H9 (cell line): ENCODE measurements at regions not wholly inside any gene's neighbourhood (a gene's known extent, or its start where the extent isn't known, plus 50 kb on each side); places are given as distances from the start of the nearest gene placed in this dataset.

ENCODE experiments used
- DNase-seq: peaks from one replicate; pipeline ENCODE4 v3.0.0-alpha.2; 2017
- H2AFZ ChIP-seq: one replicate; pipeline ENCODE4 v1.6.1; 2013; ENCODE audit warnings: mild to moderate bottlenecking, low read length, control low read depth, moderate library complexity
- H2AK5ac ChIP-seq: 2 replicates; pipeline ENCODE4 v1.6.1; 2013; ENCODE audit warnings: low read length, control low read depth, mixed read lengths; ENCODE audit not compliant: insufficient read length
- H2BK120ac ChIP-seq: one replicate; pipeline ENCODE4 v1.6.1; 2013; ENCODE audit warnings: low read depth, mild to moderate bottlenecking, low read length, control low read depth, inconsistent platforms; ENCODE audit not compliant: poor library complexity, severe bottlenecking
- H2BK12ac ChIP-seq: 2 replicates; pipeline ENCODE4 v1.6.1; 2013; ENCODE audit warnings: low read length, control low read depth, mixed read lengths, low read depth; ENCODE audit not compliant: insufficient read length
- H2BK15ac ChIP-seq: 2 replicates; pipeline ENCODE4 v1.6.1; 2013; ENCODE audit warnings: low read depth, low read length, control low read depth
- H2BK20ac ChIP-seq: one replicate; pipeline ENCODE4 v1.6.1; 2013; ENCODE audit warnings: low read depth, mild to moderate bottlenecking, low read length, control low read depth, inconsistent platforms; ENCODE audit not compliant: poor library complexity, severe bottlenecking
- H2BK5ac ChIP-seq: 2 replicates; pipeline ENCODE4 v1.6.1; 2013; ENCODE audit warnings: low read length, control low read depth, mixed read lengths; ENCODE audit not compliant: insufficient read length
- H3K14ac ChIP-seq: 2 replicates; pipeline ENCODE4 v1.6.1; 2013; ENCODE audit warnings: low read length, control low read depth; ENCODE audit not compliant: insufficient read depth
- H3K18ac ChIP-seq: 2 replicates; pipeline ENCODE4 v1.6.1; 2013; ENCODE audit warnings: low read depth, mild to moderate bottlenecking, mixed read lengths, low read length, control low read depth; ENCODE audit not compliant: insufficient read length
- H3K23ac ChIP-seq: 2 replicates; pipeline ENCODE4 v1.6.1; 2013; ENCODE audit warnings: low read length, control low read depth, mixed read lengths, low read depth; ENCODE audit not compliant: insufficient read length
- H3K23me2 ChIP-seq: 2 replicates; pipeline ENCODE4 v1.6.1; 2013; ENCODE audit warnings: low read depth, mild to moderate bottlenecking, mixed read lengths, low read length, control low read depth; ENCODE audit not compliant: insufficient read length, poor library complexity, severe bottlenecking
- H3K27ac ChIP-seq: 2 replicates; pipeline ENCODE4 v1.5.1; 2013; ENCODE audit warnings: low read length, control low read depth, mixed read lengths, low read depth; ENCODE audit not compliant: insufficient read length
- H3K27me3 ChIP-seq: 2 replicates; pipeline ENCODE4 v1.6.1; 2013; ENCODE audit warnings: low read length, control low read depth, inconsistent platforms; ENCODE audit not compliant: insufficient read depth
- H3K4ac ChIP-seq: 2 replicates; pipeline ENCODE4 v1.6.1; 2013; ENCODE audit warnings: low read depth, mild to moderate bottlenecking, control low read depth, inconsistent platforms, low read length, moderate library complexity
- H3K4me1 ChIP-seq: 2 replicates; pipeline ENCODE4 v1.6.1; 2013; ENCODE audit warnings: low read length, control low read depth, inconsistent platforms; ENCODE audit not compliant: insufficient read depth
- H3K4me2 ChIP-seq: 2 replicates; pipeline ENCODE4 v1.6.1; 2013; ENCODE audit warnings: low read length, control low read depth, mixed read lengths; ENCODE audit not compliant: insufficient read length, insufficient read depth
- H3K56ac ChIP-seq: 2 replicates; pipeline ENCODE4 v1.6.1; 2013; ENCODE audit warnings: low read depth, mild to moderate bottlenecking, mixed read lengths, low read length, control low read depth; ENCODE audit not compliant: insufficient read length
- H3K79me1 ChIP-seq: 2 replicates; pipeline ENCODE4 v1.6.1; 2013; ENCODE audit warnings: low read depth, mild to moderate bottlenecking, moderate library complexity, low read length, control low read depth, inconsistent platforms; ENCODE audit not compliant: insufficient read depth, poor library complexity, severe bottlenecking
- H3K79me2 ChIP-seq: 2 replicates; pipeline ENCODE4 v1.6.1; 2013; ENCODE audit warnings: low read length, control low read depth, inconsistent platforms; ENCODE audit not compliant: insufficient read depth
- H3K9ac ChIP-seq: 2 replicates; pipeline ENCODE4 v1.6.1; 2013; ENCODE audit warnings: low read length, control low read depth, mixed read lengths; ENCODE audit not compliant: insufficient read length; ENCODE audit errors: extremely low read depth
- H3K9me3 ChIP-seq: one replicate; pipeline ENCODE4 v1.6.1; 2013; ENCODE audit warnings: low read depth, low read length, inconsistent platforms; ENCODE audit not compliant: control insufficient read depth
- H3T11ph ChIP-seq: one replicate; pipeline ENCODE4 v1.6.1; 2013; ENCODE audit warnings: mild to moderate bottlenecking, low read length, control low read depth, inconsistent platforms
- H4K20me1 ChIP-seq: one replicate; pipeline ENCODE4 v1.6.1; 2013; ENCODE audit not compliant: control insufficient read depth, insufficient read length, insufficient read depth
- H4K5ac ChIP-seq: 2 replicates; pipeline ENCODE4 v1.6.1; 2013; ENCODE audit warnings: low read depth, mild to moderate bottlenecking, mixed read lengths, low read length, control low read depth; ENCODE audit not compliant: insufficient read length
- H4K8ac ChIP-seq: replicated peaks from 2 replicates; pipeline ENCODE4 v1.6.1; 2013; ENCODE audit warnings: low read length, control low read depth, mixed read lengths, low read depth; ENCODE audit not compliant: insufficient read length
- H4K91ac ChIP-seq: 2 replicates; pipeline ENCODE4 v1.6.1; 2013; ENCODE audit warnings: low read depth, mild to moderate bottlenecking, moderate library complexity, mixed read lengths, low read length, control low read depth; ENCODE audit not compliant: insufficient read length
- H3K27ac Mint-ChIP-seq, 3 experiments: 2 replicates in 2 of 3; 3 replicates in 1 of 3; pipeline ENCODE4 v1.8.0; 2020 to 2021; ENCODE audit warnings: mixed read lengths in 3 of 3, mild to moderate bottlenecking in 1 of 3, moderate library complexity in 1 of 3
- H3K27me3 Mint-ChIP-seq: 2 replicates; pipeline ENCODE4 v1.8.0; 2021; ENCODE audit warnings: low read depth, mild to moderate bottlenecking, moderate library complexity, mixed read lengths
- H3K36me3 Mint-ChIP-seq, 3 experiments: 2 replicates in 2 of 3; 3 replicates in 1 of 3; pipeline ENCODE4 v1.8.0; 2020 to 2021; ENCODE audit warnings: low read depth in 3 of 3, mixed read lengths in 3 of 3; ENCODE audit not compliant: insufficient read depth in 1 of 3
- H3K4me1 Mint-ChIP-seq, 2 experiments: 2 replicates each; pipeline ENCODE4 v1.8.0; 2020; ENCODE audit warnings: mixed read lengths in 2 of 2
- H3K4me3 Mint-ChIP-seq, 2 experiments: 2 replicates in 1 of 2; 3 replicates in 1 of 2; pipeline ENCODE4 v1.8.0; 2020 to 2021; ENCODE audit warnings: mild to moderate bottlenecking in 2 of 2, mixed read lengths in 2 of 2, moderate library complexity in 1 of 2
- H3K9me3 Mint-ChIP-seq, 2 experiments: 2 replicates in 1 of 2; 3 replicates in 1 of 2; pipeline ENCODE4 v1.8.0; 2020; ENCODE audit warnings: mild to moderate bottlenecking in 2 of 2, mixed read lengths in 2 of 2, moderate library complexity in 1 of 2
- WGBS: extraction: QIAGEN DNeasy Blood & Tissue Kit; methylation state at CpG from one replicate; pipeline ENCODE4 v1.1.7; 2013; ENCODE audit warnings: missing lambda C conversion rate, low lambda C conversion rate, mixed read lengths; ENCODE audit not compliant: insufficient read length; ENCODE audit errors: extremely low coverage; 5-methylcytosine and 5-hydroxymethylcytosine counted together
- TF ChIP-seq, protein P1 (sequence below): fragments of 200-600 bp; sonication (generic); conservative IDR thresholded peaks from 3 replicates; pipeline ENCODE4 v1.8.0; 2021; ENCODE audit warnings: antibody characterized with exemption, mild to moderate bottlenecking

DNA sequence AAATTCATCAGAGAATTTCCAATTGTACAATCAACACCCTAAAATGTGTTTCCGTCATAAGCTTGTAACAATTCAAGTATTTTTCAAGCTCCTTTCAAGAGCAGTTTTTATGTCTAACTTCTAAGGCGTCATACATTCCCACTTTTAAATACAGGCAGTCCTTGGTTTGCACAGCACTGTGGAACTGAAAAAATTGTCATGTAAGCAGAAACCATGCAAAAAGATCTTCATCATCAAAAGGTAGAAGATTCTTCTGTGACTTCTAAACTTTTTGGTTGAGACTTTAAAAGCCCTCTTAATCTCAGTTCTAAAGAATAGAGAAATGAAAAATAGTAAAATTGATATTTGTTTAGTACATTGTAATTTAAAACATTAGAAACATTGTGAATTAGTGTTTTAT lies 315.6 kb downstream of the TPBG start:
- Histone ChIP-seq H4K20me1 (no peaks in the 10 kb centered on the region), H3K56ac (no peak overlapping the region), H3K18ac (no peak overlapping the region), H3K27ac (no peak overlapping the region), H2AFZ (no peak overlapping the region), H2BK5ac (no peak overlapping the region), H4K91ac (no peak overlapping the region), H3K4me1 (no peaks in the 10 kb centered on the region), H2AK5ac (no peak overlapping the region), H3K79me2 (no peaks in the 10 kb centered on the region), H2BK15ac (no peak overlapping the region), H3K23me2 (no peaks in the 10 kb centered on the region), H2BK20ac (no peak overlapping the region), H2BK12ac (no peak overlapping the region), H3T11ph (no peak overlapping the region), H3K4ac (no peak overlapping the region), H3K27me3 (no peaks in the 10 kb centered on the region), H3K23ac (no peak overlapping the region), H3K14ac (no peak overlapping the region), H3K9ac (no peak overlapping the region), H4K8ac (no peak overlapping the region), H3K4me2 (no peak overlapping the region), H3K9me3 (peaks cover 7% of the 10 kb centered on the region), H3K79me1 (no peaks in the 10 kb centered on the region), H2BK120ac (no peak overlapping the region), H4K5ac (no peak overlapping the region)
- no peaks in the 10 kb centered on the region; the same call in 1 of the 2 replicates for H3K27me3 Mint-ChIP-seq
- TF ChIP-seq, protein P1, sequence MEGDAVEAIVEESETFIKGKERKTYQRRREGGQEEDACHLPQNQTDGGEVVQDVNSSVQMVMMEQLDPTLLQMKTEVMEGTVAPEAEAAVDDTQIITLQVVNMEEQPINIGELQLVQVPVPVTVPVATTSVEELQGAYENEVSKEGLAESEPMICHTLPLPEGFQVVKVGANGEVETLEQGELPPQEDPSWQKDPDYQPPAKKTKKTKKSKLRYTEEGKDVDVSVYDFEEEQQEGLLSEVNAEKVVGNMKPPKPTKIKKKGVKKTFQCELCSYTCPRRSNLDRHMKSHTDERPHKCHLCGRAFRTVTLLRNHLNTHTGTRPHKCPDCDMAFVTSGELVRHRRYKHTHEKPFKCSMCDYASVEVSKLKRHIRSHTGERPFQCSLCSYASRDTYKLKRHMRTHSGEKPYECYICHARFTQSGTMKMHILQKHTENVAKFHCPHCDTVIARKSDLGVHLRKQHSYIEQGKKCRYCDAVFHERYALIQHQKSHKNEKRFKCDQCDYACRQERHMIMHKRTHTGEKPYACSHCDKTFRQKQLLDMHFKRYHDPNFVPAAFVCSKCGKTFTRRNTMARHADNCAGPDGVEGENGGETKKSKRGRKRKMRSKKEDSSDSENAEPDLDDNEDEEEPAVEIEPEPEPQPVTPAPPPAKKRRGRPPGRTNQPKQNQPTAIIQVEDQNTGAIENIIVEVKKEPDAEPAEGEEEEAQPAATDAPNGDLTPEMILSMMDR = no peak
- no peak overlapping the region for H3K4me3 Mint-ChIP-seq
- DNase-seq = no peak
- H3K27ac Mint-ChIP-seq = no peak overlapping the region
- H3K9me3 Mint-ChIP-seq = peaks cover 21 to 28% of the 10 kb centered on the region in 2 experiments; a peak in 4 of 5 replicates
- no peaks in the 10 kb centered on the region for H3K4me1 Mint-ChIP-seq
- WGBS = no CpG with 5 or more reads among the region's 2 CpGs
- H3K36me3 Mint-ChIP-seq = peaks cover 2 to 8% (median 8%) of the 10 kb centered on the region in 3 experiments; a peak in 6 of 7 replicates
